ENCODE measurements at regions not wholly inside any gene's neighbourhood (a gene's known extent, or its start where the extent isn't known, plus 50 kb on each side); places are given as distances from the start of the nearest gene placed in this dataset.

- TF ChIP-seq POLR2A (IDR thresholded peaks at IDR 0.05) (no peak), CTCF (IDR thresholded peaks at IDR 0.05) (no peak)
These were observed 468.5 kb upstream of the MIS18BP1 start for GRCh38 chr14:45721472-45721871.

Data from thyroid gland (tissue), 4 donors.